HG02642 (cell line): ENCODE measurements at regions not wholly inside any gene's neighbourhood (a gene's known extent, or its start where the extent isn't known, plus 50 kb on each side); places are given as distances from the start of the nearest gene placed in this dataset.

Source experiments
- ATAC-seq: cut with Tn5 transposase; IDR thresholded peaks from one replicate; pipeline ENCODE4 v1.9.1; 2021; ENCODE audit warnings: mild to moderate bottlenecking; ENCODE audit not compliant: unreplicated experiment, poor library complexity

GRCh38 chr11:29783506-29783905, 233.3 kb downstream of the KCNA4 start:
- ATAC-seq, result no peak

DNA sequence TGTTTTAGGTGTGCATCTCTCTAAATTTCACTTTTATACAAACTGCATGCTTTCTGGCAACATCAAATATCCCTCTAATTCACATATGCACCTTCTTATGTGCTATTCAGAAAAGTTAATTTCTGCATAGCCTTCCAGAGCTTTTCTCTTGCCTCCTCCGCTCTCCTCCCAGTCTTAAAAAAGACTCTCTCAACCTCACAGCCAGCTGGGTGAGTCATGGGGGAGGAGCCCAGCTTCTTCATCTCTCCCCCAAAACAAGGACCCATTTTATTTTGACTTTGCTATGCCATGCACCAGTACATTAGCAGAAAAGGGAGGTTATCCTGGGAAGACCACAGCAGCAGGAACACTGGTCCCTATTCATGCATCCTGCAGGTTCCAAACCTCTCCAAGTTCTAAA, 234.4 kb downstream of the KCNA4 start:
- ATAC-seq, result no peak

- ATAC-seq, result no peak
These were observed 235.6 kb downstream of the KCNA4 start for GRCh38 chr11:29781268-29781667.

- no peak for ATAC-seq
These were observed 236.1 kb downstream of the KCNA4 start for GRCh38 chr11:29780756-29781155.

- ATAC-seq, result no peak
These were observed 243.1 kb downstream of the KCNA4 start for GRCh38 chr11:29773656-29774264.

GRCh38 chr11:29756871-29757270, 260.0 kb downstream of the KCNA4 start:
- ATAC-seq, result no peak

GRCh38 chr11:29755474-29755873, 261.4 kb downstream of the KCNA4 start:
- ATAC-seq, result no peak

GRCh38 chr11:29751618-29752017, 265.2 kb downstream of the KCNA4 start:
- ATAC-seq, result no peak

GRCh38 chr11:29750392-29750791, 266.4 kb downstream of the KCNA4 start:
- ATAC-seq, result no peak

GRCh38 chr11:29734287-29734686, 282.5 kb downstream of the KCNA4 start:
- no peak for ATAC-seq

DNA sequence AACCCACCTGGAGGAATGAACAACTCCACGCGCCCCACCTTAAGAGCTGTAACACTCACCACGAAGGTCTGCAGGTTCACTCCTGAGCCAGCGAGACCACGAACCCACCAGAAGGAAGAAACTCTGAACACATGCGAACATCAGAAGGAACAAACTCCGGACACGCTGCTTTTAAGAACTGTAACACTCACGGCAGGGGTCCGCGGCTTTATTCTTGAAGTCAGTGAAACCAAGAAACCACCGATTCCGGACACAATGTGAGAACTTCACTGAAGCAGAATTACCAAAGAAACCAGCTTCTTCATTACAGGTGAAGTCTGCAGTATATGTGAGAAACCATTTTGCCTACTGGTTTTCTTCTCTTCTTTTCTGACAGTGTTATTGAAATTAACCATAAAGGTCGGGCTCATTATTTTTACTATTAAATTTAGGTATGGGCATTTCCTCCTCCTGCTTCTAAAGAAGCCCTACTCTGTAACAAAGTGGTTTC, 303.0 kb downstream of the KCNA4 start:
- no peak for ATAC-seq

- no peak for ATAC-seq
These were observed 304.2 kb downstream of the KCNA4 start for GRCh38 chr11:29712616-29713015.

DNA sequence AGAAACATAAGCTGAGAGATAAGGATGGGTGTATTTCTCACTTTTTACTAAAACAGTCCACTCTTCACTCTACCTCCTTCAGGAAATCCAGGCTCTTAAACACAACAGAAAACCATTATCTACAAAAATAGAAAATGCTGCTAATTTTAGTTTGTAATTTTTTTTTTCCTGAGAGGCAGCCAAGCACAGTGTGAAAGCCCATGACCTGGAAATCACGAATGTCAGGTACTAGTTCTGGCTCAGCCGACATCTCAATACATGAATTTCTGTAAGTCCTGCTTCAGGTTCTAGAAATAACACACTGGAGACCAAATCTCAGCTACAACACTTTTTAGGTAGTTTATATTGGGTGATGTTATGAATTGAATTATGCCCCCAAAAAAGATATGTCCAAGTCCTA, 308.9 kb downstream of the KCNA4 start:
- ATAC-seq, result no peak

- ATAC-seq, result no peak
These were observed 331.5 kb downstream of the KCNA4 start for GRCh38 chr11:29685361-29685760.

- ATAC-seq, result no peak
These were observed 334.0 kb downstream of the KCNA4 start for GRCh38 chr11:29682856-29683255.

GRCh38 chr11:29679996-29680395, 336.8 kb downstream of the KCNA4 start:
- peak; percentile 87 for ATAC-seq

GRCh38 chr11:29676993-29677392, 339.8 kb downstream of the KCNA4 start:
- ATAC-seq, result no peak

DNA sequence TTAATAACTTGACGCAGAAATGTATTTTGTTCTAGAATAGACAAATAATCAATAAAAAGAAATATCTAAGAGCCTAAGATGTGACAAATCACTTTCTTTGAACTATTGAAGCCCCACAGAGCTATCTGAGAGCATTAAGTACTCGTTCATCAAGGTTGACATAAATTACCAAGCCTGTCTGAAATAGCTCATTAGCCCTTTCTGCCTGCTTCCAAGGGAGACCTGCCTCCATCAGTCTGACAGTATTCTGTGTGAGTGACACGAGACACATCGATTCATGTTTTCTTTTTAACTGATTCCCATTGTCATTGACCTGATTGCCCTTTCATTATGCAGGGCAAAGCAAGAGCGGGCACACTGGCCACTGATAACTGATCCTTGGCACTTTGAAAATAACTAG, 347.5 kb downstream of the KCNA4 start:
- ATAC-seq, result no peak

- no peak for ATAC-seq
These were observed 359.1 kb downstream of the KCNA4 start for GRCh38 chr11:29657709-29658108.

DNA sequence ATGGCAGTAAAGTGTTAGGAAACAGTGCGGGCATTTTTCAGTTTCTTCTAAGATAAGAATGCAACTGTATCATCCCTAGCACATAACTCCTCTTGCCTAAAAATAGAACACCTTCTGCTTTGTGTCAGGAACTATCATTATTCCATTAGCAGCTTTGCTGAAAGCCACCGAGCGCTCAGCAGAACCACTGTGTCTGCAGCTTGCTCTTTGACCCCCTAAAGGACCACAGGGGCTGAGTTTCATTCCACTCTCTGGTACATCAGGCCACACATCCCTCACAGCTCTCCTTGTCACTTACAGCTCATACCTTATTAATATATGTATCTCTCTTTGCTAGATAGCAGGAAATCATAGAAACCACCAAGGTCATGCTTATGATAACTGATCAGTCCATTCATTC, 360.2 kb downstream of the KCNA4 start:
- ATAC-seq, result no peak

GRCh38 chr11:29645373-29645772, 371.5 kb downstream of the KCNA4 start:
- no peak for ATAC-seq

GRCh38 chr11:29641201-29641600, 375.6 kb downstream of the KCNA4 start:
- ATAC-seq, result no peak

DNA sequence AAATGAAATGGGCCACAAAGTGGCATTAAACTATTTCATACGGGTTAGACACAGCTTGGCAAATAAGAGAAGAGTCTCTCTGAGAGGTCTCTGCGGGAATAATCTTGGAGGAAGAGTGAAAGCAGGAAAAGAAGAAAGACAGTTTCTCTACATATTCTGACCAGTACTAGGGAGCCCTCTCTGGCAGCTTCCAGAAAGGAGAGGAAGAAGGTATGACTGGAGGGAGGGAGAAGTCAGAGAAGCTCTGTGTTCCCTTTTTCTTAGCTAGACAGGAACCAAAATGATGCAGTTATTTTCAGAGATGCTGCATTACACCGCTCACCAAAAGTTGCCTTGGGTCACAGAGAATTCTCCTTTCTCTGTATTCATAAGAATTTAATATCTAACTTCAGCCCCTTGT, 382.1 kb downstream of the KCNA4 start:
- ATAC-seq, result no peak
